KMS-11 (cell line): ENCODE measurements at regions not wholly inside any gene's neighbourhood (a gene's known extent, or its start where the extent isn't known, plus 50 kb on each side); places are given as distances from the start of the nearest gene placed in this dataset.

ENCODE experiments used
- H2AFZ ChIP-seq: fragments of 200-600 bp; sonication (generic); 2 replicates; pipeline ENCODE4 v1.6.1; 2016; ENCODE audit warnings: antibody characterized with exemption, mixed run types, low read depth
- H3K27ac ChIP-seq: fragments of 200-600 bp; sonication (generic); 2 replicates; pipeline ENCODE4 v1.6.1; 2016; ENCODE audit warnings: mild to moderate bottlenecking, mixed run types
- H3K27me3 ChIP-seq: fragments of 200-600 bp; sonication (generic); 2 replicates; pipeline ENCODE4 v1.6.1; 2017; ENCODE audit warnings: mild to moderate bottlenecking, low read depth, mixed run types, moderate library complexity; ENCODE audit not compliant: insufficient read depth
- H3K36me3 ChIP-seq: fragments of 200-600 bp; sonication (generic); 2 replicates; pipeline ENCODE4 v1.6.1; 2017; ENCODE audit warnings: mild to moderate bottlenecking, mixed run types; ENCODE audit not compliant: insufficient read depth
- H3K4me1 ChIP-seq: fragments of 200-600 bp; sonication (generic); 2 replicates; pipeline ENCODE4 v1.6.1; 2016; ENCODE audit warnings: mild to moderate bottlenecking, low read depth, mixed run types; ENCODE audit not compliant: poor library complexity, severe bottlenecking
- H3K4me2 ChIP-seq: fragments of 200-600 bp; sonication (generic); 2 replicates; pipeline ENCODE4 v1.7.0; 2016; ENCODE audit warnings: mild to moderate bottlenecking, mixed run types
- H3K4me3 ChIP-seq: fragments of 200-600 bp; sonication (generic); IDR thresholded peaks from 2 replicates; pipeline ENCODE4 v1.6.1; 2017; ENCODE audit warnings: low read depth, low read length, mixed read lengths; ENCODE audit not compliant: insufficient read depth
- H3K79me2 ChIP-seq: fragments of 200-600 bp; sonication (generic); 2 replicates; pipeline ENCODE4 v1.6.1; 2016; ENCODE audit warnings: low read depth, mixed run types; ENCODE audit not compliant: insufficient read depth
- H3K9ac ChIP-seq: fragments of 200-600 bp; sonication (generic); 2 replicates; pipeline ENCODE4 v1.6.1; 2016; ENCODE audit warnings: mild to moderate bottlenecking, mixed run types
- H4K20me1 ChIP-seq: fragments of 200-600 bp; sonication (generic); 2 replicates; pipeline ENCODE4 v1.6.1; 2016; ENCODE audit warnings: mild to moderate bottlenecking, mixed run types; ENCODE audit not compliant: insufficient read depth
- TF ChIP-seq, protein P1 (sequence below): fragments of 200-600 bp; sonication (generic); conservative IDR thresholded peaks from 2 replicates; pipeline ENCODE4 v1.6.1; 2017; ENCODE audit warnings: low read depth, mild to moderate bottlenecking, antibody characterized with exemption, low read length, moderate library complexity, mixed read lengths

DNA sequence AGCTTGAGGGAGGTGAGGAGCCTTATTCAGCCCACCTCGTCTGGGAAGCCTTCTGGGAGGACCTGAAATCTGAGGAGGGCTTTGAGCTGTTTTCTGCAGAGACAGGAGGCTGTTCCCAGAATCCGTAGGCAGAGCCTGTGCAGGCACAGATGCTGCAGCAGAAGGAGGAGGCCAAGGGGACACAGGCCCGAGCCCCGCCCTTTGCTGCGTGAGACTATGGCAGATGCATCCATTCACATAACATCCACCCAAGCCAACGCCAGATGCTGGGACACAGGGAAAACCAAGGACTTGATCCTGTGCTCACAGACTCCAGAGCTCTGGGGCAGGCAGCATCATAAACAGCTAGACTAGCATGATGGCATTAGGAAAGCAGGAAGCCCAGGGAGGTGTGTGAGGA lies 98.2 kb downstream of the KCNF1 start:
- no peaks in the 10 kb centered on the region for H3K27me3 ChIP-seq
- H2AFZ ChIP-seq: no peak overlapping the region
- H3K27ac ChIP-seq: no peak overlapping the region
- no peaks in the 10 kb centered on the region for H4K20me1 ChIP-seq
- TF ChIP-seq, protein P1, sequence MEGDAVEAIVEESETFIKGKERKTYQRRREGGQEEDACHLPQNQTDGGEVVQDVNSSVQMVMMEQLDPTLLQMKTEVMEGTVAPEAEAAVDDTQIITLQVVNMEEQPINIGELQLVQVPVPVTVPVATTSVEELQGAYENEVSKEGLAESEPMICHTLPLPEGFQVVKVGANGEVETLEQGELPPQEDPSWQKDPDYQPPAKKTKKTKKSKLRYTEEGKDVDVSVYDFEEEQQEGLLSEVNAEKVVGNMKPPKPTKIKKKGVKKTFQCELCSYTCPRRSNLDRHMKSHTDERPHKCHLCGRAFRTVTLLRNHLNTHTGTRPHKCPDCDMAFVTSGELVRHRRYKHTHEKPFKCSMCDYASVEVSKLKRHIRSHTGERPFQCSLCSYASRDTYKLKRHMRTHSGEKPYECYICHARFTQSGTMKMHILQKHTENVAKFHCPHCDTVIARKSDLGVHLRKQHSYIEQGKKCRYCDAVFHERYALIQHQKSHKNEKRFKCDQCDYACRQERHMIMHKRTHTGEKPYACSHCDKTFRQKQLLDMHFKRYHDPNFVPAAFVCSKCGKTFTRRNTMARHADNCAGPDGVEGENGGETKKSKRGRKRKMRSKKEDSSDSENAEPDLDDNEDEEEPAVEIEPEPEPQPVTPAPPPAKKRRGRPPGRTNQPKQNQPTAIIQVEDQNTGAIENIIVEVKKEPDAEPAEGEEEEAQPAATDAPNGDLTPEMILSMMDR: no peak
- no peaks in the 10 kb centered on the region for H3K36me3 ChIP-seq
- H3K4me1 ChIP-seq: no peaks in the 10 kb centered on the region
- no peak overlapping the region for H3K9ac ChIP-seq
- H3K4me2 ChIP-seq: no peak overlapping the region
- no peaks in the 10 kb centered on the region for H3K79me2 ChIP-seq
- no peak overlapping the region for H3K4me3 ChIP-seq

DNA sequence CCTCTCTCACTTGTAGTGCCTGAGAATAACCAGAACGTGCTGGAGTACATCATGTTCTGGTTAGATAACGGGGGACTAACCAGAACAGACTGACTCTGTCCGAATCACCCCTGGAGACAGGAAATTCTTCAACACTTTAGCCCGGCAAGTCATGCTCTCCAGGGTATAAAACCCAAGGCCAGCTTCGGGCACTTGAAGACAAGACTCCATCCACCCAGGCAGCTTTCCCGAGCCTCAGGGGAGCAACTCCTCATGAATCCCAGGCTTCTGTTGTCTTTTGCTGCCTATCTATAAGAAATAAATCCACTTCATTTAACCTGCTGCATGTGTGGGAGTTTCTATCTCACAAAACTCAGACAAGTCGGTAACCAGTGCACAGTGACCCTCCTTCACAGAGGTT lies 99.6 kb downstream of the KCNF1 start:
- Histone ChIP-seq H3K27ac (no peak overlapping the region), H3K36me3 (no peaks in the 10 kb centered on the region), H3K9ac (no peak overlapping the region), H3K4me1 (no peaks in the 10 kb centered on the region), H3K4me3 (no peak overlapping the region), H2AFZ (no peak overlapping the region), H3K4me2 (no peak overlapping the region), H3K79me2 (no peaks in the 10 kb centered on the region), H4K20me1 (no peaks in the 10 kb centered on the region), H3K27me3 (no peaks in the 10 kb centered on the region)
- TF ChIP-seq, protein P1: no peak

DNA sequence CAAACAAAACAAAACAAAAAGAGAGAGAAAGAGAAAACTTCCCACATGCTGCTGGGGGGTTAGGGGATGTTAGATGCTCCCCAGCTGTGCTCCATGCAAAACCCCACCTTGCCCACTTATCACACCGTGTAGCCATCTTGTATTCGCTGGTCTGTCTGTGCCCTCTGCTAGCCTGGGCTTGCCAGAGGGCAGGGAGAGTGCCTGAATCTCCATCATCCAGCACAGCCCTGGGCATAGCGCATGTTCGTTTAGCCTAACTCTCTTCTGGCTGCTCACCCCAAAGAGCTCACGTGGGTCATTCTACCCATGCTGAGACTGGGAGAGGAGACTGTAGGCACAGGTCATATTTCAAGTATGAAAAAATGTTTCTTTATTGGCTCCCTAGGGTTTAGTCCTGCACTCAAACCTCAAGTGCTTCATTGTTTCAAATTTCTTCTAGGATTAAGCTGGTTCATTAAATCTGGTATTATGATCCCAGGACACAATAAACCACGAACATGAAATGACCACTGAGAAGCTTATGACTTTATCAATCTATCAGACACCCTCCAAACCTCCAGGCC lies 100.5 kb downstream of the KCNF1 start:
- H3K4me2 ChIP-seq: no peak overlapping the region
- H3K27me3 ChIP-seq: no peaks in the 10 kb centered on the region
- H3K4me1 ChIP-seq: no peaks in the 10 kb centered on the region
- H3K9ac ChIP-seq: no peak overlapping the region
- H2AFZ ChIP-seq: no peak overlapping the region
- no peaks in the 10 kb centered on the region for H3K79me2 ChIP-seq
- no peaks in the 10 kb centered on the region for H4K20me1 ChIP-seq
- H3K4me3 ChIP-seq: no peak overlapping the region
- no peak overlapping the region for H3K27ac ChIP-seq
- no peaks in the 10 kb centered on the region for H3K36me3 ChIP-seq
- TF ChIP-seq, protein P1: no peak

DNA sequence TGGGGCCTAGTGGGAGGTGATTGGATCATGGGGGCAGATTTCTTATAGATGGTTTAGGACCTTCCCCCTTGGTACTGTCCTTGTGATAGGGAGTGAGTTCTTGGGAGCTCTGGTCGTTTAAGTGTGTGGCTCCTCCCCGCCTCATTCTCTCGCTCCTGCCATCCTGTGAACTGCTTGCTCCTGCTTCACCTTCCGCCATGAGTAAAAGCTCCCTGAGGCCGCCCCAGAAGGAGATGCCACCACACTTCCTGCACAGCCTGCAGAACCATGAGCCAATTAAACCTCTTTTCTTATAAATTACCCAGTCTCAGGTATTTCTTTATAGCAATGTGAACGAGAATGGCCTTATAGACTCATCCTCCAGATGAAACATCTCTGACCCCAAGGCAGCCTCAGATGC lies 101.5 kb downstream of the KCNF1 start:
- no peaks in the 10 kb centered on the region for H3K27me3 ChIP-seq
- H3K4me1 ChIP-seq: no peaks in the 10 kb centered on the region
- no peak overlapping the region for H3K4me3 ChIP-seq
- H3K9ac ChIP-seq: no peak overlapping the region
- H3K4me2 ChIP-seq: no peak overlapping the region
- H3K36me3 ChIP-seq: no peaks in the 10 kb centered on the region
- H2AFZ ChIP-seq: no peak overlapping the region
- TF ChIP-seq, protein P1: no peak
- no peaks in the 10 kb centered on the region for H4K20me1 ChIP-seq
- H3K79me2 ChIP-seq: no peaks in the 10 kb centered on the region
- H3K27ac ChIP-seq: no peak overlapping the region

DNA sequence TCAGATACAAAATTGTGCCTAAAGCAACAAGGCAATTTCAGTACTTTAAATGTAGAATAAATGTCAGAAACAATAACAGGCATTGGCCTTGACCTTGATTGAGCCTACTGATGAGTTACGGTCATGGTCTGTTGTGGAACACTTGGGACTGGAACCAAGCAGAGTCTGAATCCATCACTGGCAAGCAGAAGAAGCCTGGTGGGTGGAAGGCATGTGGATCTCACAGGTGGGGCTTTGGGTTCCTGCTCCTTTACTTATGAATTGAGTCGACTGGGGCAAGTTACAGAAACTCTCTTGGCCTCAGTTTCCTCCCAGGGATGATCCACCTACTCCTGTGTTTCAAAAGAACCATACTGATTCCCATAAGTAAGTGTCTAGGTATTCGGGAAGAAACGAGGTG lies 102.3 kb downstream of the KCNF1 start:
- Histone ChIP-seq H3K4me2 (no peak overlapping the region), H4K20me1 (no peaks in the 10 kb centered on the region), H3K27ac (no peak overlapping the region), H3K4me1 (no peaks in the 10 kb centered on the region), H3K9ac (no peak overlapping the region), H3K27me3 (no peaks in the 10 kb centered on the region), H3K4me3 (no peak overlapping the region), H3K36me3 (no peaks in the 10 kb centered on the region), H3K79me2 (no peaks in the 10 kb centered on the region), H2AFZ (no peak overlapping the region)
- TF ChIP-seq, protein P1: no peak
